ENCODE measurements at regions not wholly inside any gene's neighbourhood (a gene's known extent, or its start where the extent isn't known, plus 50 kb on each side); places are given as distances from the start of the nearest gene placed in this dataset.

GRCh38 chr4:111045992-111046391 is 423.1 kb upstream of the PITX2 start:
- TF ChIP-seq CTCF (IDR thresholded peaks at IDR 0.05) (peak in 1 of 4 donors; percentile 8), POLR2A (IDR thresholded peaks at IDR 0.05) (no peak)

All from right lobe of liver (tissue), 4 donors.